Left ventricle myocardium inferior (tissue), 1 donor: ENCODE measurements at regions not wholly inside any gene's neighbourhood (a gene's known extent, or its start where the extent isn't known, plus 50 kb on each side); places are given as distances from the start of the nearest gene placed in this dataset.
"Not testable (repeated sequence)": the region's sequence is repeated elsewhere in the genome, so short reads cannot be mapped to it uniquely, and the experiment has no call there.

Experiments used
- DNase-seq: peaks from one replicate; pipeline ENCODE4 v3.0.0-alpha.2; 2020
- H3K27ac ChIP-seq: fragments of 200-600 bp; replicated peaks from 2 replicates; pipeline ENCODE4 v1.8.0; 2021
- H3K27me3 ChIP-seq: fragments of 200-600 bp; 2 replicates; pipeline ENCODE4 v1.8.0; 2021; ENCODE audit warnings: low read depth
- H3K36me3 ChIP-seq: fragments of 200-600 bp; 2 replicates; pipeline ENCODE4 v1.8.0; 2021
- H3K4me1 ChIP-seq: fragments of 200-600 bp; 2 replicates; pipeline ENCODE4 v1.8.0; 2021
- H3K4me3 ChIP-seq: fragments of 200-600 bp; 2 replicates; pipeline ENCODE4 v1.8.0; 2021; ENCODE audit warnings: mild to moderate bottlenecking, moderate library complexity
- H3K9me3 ChIP-seq: fragments of 200-600 bp; replicated peaks from 2 replicates; pipeline ENCODE4 v1.8.0; 2021
- CTCF ChIP-seq: fragments of 200-600 bp; IDR thresholded peaks from 2 replicates; pipeline ENCODE4 v1.8.0; 2021; ENCODE audit warnings: antibody characterized with exemption, mild to moderate bottlenecking, borderline replicate concordance
- intact Hi-C: fragments of 100-400 bp; cut with micrococcal nuclease; formaldehyde crosslinking; loops from one replicate; pipeline ENCODE4 v1.11.0; 2022
- donor health status: DM: no; HTN: yes; CAD: no; lungs with severe emphysema.

- no peak for DNase-seq
- H3K4me1 ChIP-seq, result no peaks in the 10 kb centered on the region
- no peak for TF ChIP-seq CTCF
- no peak overlapping the region for H3K27ac ChIP-seq
- intact Hi-C loops, result no loop called here
- H3K9me3 ChIP-seq, result no peaks in the 10 kb centered on the region
- H3K4me3 ChIP-seq, result no peak overlapping the region
- H3K36me3 ChIP-seq, result no peaks in the 10 kb centered on the region
- H3K27me3 ChIP-seq, result no peaks in the 10 kb centered on the region
Observed at GRCh38 chr5:130777794-130778193, 387.3 kb downstream of the HINT1 start.

DNA sequence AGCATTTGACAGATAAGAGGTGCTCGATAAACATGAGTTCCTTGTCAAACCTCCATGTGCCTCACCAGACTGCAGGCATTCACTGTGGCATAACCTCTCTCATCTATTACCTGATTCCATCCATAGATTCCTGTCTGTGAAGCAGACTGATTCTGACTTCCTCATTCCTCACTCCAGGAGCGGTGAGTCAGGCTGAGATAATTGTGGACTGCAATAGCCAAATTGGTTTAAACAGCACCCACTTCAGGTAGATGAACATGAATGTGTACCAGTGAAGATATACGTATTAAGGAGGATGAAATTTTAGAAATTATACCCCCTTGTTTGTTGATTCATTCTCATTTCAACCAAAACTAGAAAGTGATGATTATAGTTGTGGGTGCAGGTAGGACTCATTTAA, 391.2 kb downstream of the HINT1 start:
- H3K4me1 ChIP-seq, result no peaks in the 10 kb centered on the region
- no peak for DNase-seq
- no peaks in the 10 kb centered on the region for H3K9me3 ChIP-seq
- H3K4me3 ChIP-seq, result no peak overlapping the region
- no peak for TF ChIP-seq CTCF
- H3K27ac ChIP-seq, result no peak overlapping the region
- H3K27me3 ChIP-seq, result no peaks in the 10 kb centered on the region
- intact Hi-C loops, result no loop called here
- H3K36me3 ChIP-seq, result no peaks in the 10 kb centered on the region

DNA sequence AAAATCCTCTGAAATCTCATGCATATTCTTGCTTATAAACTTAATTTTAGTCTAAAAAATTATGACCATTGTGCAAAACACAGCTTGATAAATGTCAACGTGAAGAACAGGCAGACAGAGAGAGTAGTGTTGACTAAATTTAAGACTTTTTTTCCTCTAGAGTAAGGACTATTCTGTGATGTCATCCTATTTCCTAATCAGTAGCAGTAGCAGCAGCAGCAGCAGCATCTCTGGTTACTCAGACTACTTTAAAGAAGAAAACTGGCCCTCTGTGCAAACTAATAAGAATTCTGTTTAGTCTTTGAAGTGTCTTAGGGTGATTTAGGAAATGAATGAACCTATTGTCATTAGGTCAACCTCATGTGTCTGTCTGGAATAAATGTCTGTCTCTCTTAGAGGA, 403.0 kb downstream of the HINT1 start:
- H3K27me3 ChIP-seq, result no peaks in the 10 kb centered on the region
- no peak for DNase-seq
- intact Hi-C loops, result no loop called here
- no peaks in the 10 kb centered on the region for H3K36me3 ChIP-seq
- TF ChIP-seq CTCF, result no peak
- H3K4me3 ChIP-seq, result no peak overlapping the region
- no peaks in the 10 kb centered on the region for H3K4me1 ChIP-seq
- H3K9me3 ChIP-seq, result peaks cover 16% of the 10 kb centered on the region
- H3K27ac ChIP-seq, result no peak overlapping the region

GRCh38 chr5:130759061-130759460, 406.0 kb downstream of the HINT1 start:
- Histone ChIP-seq H3K27ac (no peak overlapping the region), H3K9me3 (peaks cover 4% of the 10 kb centered on the region), H3K4me3 (no peak overlapping the region), H3K36me3 (no peaks in the 10 kb centered on the region), H3K4me1 (no peaks in the 10 kb centered on the region), H3K27me3 (no peaks in the 10 kb centered on the region)
- DNase-seq, result no peak
- no peak for TF ChIP-seq CTCF
- intact Hi-C loops, result no loop called here

DNA sequence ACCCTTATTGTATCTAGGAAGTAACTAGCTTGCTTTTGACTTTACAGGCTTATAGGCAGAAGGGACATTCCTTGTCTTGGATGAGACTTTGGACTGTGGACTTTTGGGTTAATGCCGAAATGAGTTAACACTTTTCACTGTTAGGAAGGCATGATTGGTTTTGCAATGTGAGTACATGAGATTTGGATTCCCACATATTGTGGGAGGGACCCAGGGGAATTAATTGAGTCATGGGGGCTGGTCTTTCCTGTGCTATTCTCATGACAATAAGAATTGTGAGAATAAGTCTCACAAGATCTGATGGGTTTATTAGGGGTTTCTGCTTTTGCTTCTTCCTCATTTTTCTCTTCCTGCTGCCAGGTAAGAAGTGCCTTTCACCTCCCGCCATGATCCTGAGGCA, 417.5 kb downstream of the HINT1 start:
- H3K27me3 ChIP-seq, result no peaks in the 10 kb centered on the region
- H3K36me3 ChIP-seq, result no peaks in the 10 kb centered on the region
- intact Hi-C loops, result no loop called here
- peaks cover 8% of the 10 kb centered on the region for H3K9me3 ChIP-seq
- H3K4me3 ChIP-seq, result no peak overlapping the region
- no peak overlapping the region for H3K27ac ChIP-seq
- no peaks in the 10 kb centered on the region for H3K4me1 ChIP-seq
- TF ChIP-seq CTCF, result no peak
- no peak for DNase-seq

DNA sequence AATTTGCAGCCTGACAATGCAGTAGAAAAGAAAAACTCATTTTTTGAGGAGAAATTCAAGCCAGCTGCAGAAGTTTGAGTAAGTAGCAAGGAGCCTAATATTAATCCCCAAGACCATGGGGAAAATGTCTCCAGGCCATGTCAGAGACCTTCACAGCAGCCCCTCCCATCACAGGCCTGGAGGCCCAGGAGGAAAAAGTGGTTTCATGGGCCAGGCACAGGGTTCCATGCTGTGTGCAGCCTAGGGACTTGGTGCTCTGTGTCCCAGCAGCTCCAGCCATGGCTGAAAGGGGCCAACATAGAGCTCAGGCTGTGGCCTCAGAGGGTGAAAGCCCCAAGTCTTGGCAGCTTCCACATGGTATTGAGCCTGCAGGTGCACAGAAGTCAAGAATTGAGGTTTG, 418.4 kb downstream of the HINT1 start:
- DNase-seq, H3K9me3 ChIP-seq, H3K27ac ChIP-seq, H3K4me1 ChIP-seq, H3K36me3 ChIP-seq, intact Hi-C loops, H3K4me3 ChIP-seq, H3K27me3 ChIP-seq: not testable (repeated sequence)
